GM12872 (cell line): ENCODE measurements at regions not wholly inside any gene's neighbourhood (a gene's known extent, or its start where the extent isn't known, plus 50 kb on each side); places are given as distances from the start of the nearest gene placed in this dataset.

ENCODE experiments used
- TF ChIP-seq, protein P1 (sequence below): IDR thresholded peaks from 3 replicates; pipeline ENCODE4 v1.5.1; 2011; ENCODE audit warnings: low read depth, mild to moderate bottlenecking, low read length, moderate library complexity; ENCODE audit not compliant: insufficient read depth

DNA sequence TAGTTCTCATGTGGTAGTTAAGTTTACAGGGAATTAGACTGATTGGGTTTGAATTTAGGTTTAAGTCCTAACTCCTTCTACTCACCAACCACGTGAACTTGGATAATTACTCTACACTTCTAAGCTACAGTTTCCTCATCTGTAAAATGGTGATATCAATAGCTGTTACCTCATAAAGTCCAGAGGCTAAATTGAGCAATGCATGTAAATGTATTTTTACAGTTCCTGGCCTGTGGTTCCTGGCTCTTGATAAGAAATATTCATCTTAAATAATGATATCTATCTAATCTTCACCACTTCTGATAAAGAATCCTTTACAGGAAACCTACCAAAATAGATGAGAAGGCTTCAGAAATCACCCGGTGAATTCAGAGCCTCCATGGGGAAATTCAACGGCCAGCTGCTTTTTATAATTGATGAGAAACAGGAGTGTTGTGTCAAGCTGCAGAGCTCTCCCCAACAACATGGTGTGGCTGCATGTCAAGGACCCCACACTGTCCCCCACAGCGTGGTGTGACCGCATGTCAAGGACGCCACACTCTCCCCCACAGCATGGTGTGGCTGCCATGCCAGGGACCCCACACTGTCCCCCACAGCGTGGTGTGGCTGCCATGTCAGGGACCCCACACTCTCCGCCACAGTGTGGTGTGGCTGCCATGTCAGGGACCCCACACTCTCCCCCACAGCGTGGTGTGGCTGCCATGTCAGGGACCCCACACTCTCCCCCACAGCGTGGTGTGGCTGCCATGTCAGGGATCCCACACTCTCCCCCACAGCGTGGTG is 80.8 kb upstream of the PEX5L start:
- TF ChIP-seq, protein P1, sequence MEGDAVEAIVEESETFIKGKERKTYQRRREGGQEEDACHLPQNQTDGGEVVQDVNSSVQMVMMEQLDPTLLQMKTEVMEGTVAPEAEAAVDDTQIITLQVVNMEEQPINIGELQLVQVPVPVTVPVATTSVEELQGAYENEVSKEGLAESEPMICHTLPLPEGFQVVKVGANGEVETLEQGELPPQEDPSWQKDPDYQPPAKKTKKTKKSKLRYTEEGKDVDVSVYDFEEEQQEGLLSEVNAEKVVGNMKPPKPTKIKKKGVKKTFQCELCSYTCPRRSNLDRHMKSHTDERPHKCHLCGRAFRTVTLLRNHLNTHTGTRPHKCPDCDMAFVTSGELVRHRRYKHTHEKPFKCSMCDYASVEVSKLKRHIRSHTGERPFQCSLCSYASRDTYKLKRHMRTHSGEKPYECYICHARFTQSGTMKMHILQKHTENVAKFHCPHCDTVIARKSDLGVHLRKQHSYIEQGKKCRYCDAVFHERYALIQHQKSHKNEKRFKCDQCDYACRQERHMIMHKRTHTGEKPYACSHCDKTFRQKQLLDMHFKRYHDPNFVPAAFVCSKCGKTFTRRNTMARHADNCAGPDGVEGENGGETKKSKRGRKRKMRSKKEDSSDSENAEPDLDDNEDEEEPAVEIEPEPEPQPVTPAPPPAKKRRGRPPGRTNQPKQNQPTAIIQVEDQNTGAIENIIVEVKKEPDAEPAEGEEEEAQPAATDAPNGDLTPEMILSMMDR: no peak

DNA sequence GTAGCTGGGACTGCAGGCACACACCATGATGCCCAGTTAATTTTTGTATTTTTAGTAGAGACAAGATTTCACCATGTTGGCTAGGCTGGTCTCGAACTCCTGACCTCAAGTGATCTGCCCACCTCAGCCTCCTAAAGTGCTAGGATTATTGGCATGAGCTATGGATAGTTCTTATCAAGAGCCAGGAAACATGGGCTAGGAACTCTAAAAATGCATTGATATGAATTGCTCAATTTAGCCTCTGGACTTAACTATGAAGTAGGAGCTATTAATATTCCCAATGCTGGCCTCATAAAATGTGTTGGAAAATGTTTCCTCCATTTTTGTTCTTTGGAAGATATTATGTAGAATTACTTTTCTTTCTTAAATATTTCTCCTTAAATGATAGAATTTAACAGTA is 82.8 kb upstream of the PEX5L start:
- TF ChIP-seq, protein P1: no peak

DNA sequence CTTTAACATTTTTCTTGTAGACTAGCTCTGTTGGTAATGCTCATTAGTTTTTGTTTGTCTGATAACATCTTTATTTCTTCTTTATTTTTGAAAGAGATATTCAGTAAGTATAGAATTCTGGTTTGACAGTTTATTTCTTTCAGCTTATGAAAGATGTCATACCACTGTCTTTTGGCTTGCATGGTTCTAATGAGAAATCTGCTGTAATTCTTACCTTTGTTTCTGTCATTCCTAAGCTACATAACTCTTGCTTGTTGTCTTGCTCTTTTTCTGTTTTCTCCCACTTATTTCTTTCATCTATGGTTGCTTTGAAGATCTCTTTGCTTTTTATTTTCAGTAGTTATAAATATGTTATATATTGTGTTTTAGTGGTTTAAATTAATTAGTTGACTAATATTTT is 87.2 kb upstream of the PEX5L start:
- TF ChIP-seq, protein P1: no peak

DNA sequence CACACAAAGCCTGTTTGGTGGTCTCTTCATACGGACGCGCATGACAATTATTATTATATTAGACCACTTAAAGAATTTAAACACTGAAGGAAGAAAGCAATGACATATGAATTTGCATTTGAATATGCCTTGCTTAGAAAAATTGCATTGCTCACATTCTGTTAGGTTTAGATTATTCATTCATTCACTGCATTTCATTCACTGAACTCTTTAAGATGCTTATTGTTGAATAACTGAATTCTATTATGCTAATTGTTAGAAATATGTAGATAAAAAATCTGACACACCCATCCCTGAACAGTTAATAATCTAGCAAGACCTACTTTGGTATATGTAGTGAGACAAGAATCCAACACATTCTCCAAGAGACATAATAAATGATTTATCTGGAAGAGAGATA is 94.4 kb upstream of the PEX5L start:
- TF ChIP-seq, protein P1: no peak

DNA sequence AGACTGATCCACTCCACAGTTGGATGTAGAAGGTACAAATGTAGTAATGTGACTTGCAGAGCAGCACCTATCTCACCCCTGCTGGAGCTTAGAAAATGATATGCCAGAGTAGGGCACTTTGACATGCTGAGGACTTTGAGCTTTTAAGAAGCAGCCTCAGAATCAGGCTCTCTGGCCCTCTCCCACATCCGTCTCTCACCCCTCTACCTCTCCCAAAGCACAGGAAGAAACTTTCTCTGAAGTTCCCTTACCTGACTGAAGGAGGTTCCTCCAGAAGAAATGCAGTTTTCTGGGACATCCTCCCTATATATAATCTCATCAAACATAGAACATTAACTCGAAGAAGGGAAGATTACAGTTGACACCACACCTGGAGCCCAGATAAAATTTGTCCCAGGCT is 98.4 kb upstream of the PEX5L start:
- TF ChIP-seq, protein P1: no peak

DNA sequence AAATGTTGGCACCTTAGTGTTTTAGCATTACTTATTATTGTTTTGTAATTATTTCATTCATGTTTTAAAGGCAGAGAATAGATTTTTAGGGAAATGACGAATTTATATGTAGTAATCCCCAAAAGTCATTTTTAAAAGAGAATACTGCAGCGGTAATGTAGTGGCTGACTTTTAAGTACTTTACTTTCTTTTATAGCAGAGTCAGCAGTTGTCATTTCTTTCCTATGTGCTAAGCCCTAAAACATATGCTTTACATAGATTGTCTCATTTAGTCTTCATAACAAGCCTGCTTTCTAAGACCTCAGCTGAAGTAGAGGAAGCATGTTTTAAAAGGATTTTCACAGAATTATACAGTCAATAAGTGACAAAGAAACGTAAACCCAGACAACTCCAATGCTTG is 102.1 kb upstream of the PEX5L start:
- TF ChIP-seq, protein P1: no peak

DNA sequence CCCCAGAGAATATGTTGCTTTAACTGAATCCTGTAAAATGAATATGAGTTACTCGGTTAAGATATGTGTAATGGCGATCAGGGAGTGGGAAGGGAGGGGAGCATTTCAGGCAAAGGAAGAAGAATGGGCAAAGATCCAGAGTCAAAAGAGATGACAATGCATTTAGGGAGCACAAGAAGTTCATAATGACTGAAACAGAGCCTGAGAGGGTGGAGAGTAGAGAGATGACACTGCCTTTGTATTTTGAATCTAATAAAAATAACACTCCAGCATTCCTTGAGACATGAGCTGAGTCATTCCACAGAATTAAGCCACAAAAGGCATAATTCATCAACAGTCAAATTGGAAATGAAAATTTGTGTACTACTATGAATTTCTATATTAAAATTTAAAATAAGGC is 105.3 kb upstream of the PEX5L start:
- TF ChIP-seq, protein P1: no peak

DNA sequence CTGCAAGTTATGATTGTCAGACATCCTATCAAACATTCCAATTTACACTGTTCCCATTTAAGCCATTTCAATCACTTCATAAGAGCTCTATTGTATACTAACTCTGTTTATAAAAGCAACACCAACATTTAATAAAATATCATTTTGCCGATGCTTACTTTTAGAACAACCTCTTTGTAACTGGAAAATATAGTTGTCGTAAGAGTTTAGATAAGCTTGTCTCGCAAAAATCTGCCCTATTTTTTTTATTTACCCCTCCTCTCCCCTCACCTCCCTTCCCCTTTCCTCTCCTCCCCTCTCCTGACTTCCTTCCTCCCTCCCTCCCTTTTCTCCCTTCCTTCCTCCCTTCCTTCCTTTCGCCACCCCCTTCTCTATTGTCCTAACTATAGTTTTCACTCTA is 105.7 kb upstream of the PEX5L start:
- TF ChIP-seq, protein P1: no peak
